ENCODE measurements at regions not wholly inside any gene's neighbourhood (a gene's known extent, or its start where the extent isn't known, plus 50 kb on each side); places are given as distances from the start of the nearest gene placed in this dataset.

- Mint-ChIP-seq H3K4me1 (no peaks in the 10 kb centered on the region), H3K4me3 (no peak overlapping the region), H3K27ac (no peak overlapping the region), H3K27me3 (ENCODE audit: insufficient read depth, low read depth, poor library complexity) (peaks cover 4% of the 10 kb centered on the region), H3K9me3 (peaks cover 20% of the 10 kb centered on the region; the same call in 2 of the 3 replicates), H3K36me3 (ENCODE audit: low read depth) (peaks cover 7% of the 10 kb centered on the region; the same call in 2 of the 3 replicates)
- H4K20me1 ChIP-seq (replicated peaks; ENCODE audit: insufficient read depth) = no peaks in the 10 kb centered on the region
- H3F3A ChIP-seq (replicated peaks; ENCODE audit: low read depth) = no peaks in the 10 kb centered on the region
- peaks cover 9% of the 10 kb centered on the region; the same call in 1 of the 2 replicates for H3K9me2 ChIP-seq (ENCODE audit: insufficient read depth)
- DNase-seq (ENCODE audit: low spot score) (no peak), ATAC-seq (no peak)
- H3K27ac ChIP-seq (ENCODE audit: low read depth) = no peak overlapping the region
- no peaks in the 10 kb centered on the region for H3K36me3 ChIP-seq (ENCODE audit: insufficient read depth)
- H2AFZ ChIP-seq = no peak overlapping the region
- no peak overlapping the region for H3K4me2 ChIP-seq
- H3K27me3 ChIP-seq (ENCODE audit: insufficient read depth) = no peaks in the 10 kb centered on the region
- no peaks in the 10 kb centered on the region for H3K79me2 ChIP-seq (replicated peaks; ENCODE audit: insufficient read depth)
- TF ChIP-seq ZNF462 (CRISPR knock-in tag; IDR thresholded peaks at IDR 0.05) = no peak
- TF ChIP-seq EZH2phosphoT487 (IDR thresholded peaks at IDR 0.05; ENCODE audit: unreplicated experiment) = no peak
- no peak for TF ChIP-seq CTCF (conservative IDR thresholded peaks at IDR 0.05; ENCODE audit: low read depth in 2 of 2)
- no peak for TF ChIP-seq STAT1 (IDR thresholded peaks at IDR 0.05; ENCODE audit: unreplicated experiment)
- TF ChIP-seq ZNF331 (CRISPR knock-in tag; IDR thresholded peaks at IDR 0.05; ENCODE audit: low read depth) = no peak
- no peak for TF ChIP-seq ETS1 (IDR thresholded peaks at IDR 0.05)
- no peak for TF ChIP-seq REST (IDR thresholded peaks at IDR 0.05; ENCODE audit: unreplicated experiment)
- TF ChIP-seq JUNB (IDR thresholded peaks at IDR 0.05; ENCODE audit: unreplicated experiment) = no peak
- no peak for TF ChIP-seq POLR2AphosphoS5 (IDR thresholded peaks at IDR 0.05; ENCODE audit: low read depth)
- no peaks in the 10 kb centered on the region for H3K4me1 ChIP-seq (ENCODE audit: insufficient read depth)
- no peak overlapping the region for H3K4me3 ChIP-seq
Measured at GRCh38 chr9:108316630-108317029, 539.2 kb downstream of the ACTL7B start.

Measured in GM23338 (cell line).